ENCODE measurements at regions not wholly inside any gene's neighbourhood (a gene's known extent, or its start where the extent isn't known, plus 50 kb on each side); places are given as distances from the start of the nearest gene placed in this dataset.

DNA sequence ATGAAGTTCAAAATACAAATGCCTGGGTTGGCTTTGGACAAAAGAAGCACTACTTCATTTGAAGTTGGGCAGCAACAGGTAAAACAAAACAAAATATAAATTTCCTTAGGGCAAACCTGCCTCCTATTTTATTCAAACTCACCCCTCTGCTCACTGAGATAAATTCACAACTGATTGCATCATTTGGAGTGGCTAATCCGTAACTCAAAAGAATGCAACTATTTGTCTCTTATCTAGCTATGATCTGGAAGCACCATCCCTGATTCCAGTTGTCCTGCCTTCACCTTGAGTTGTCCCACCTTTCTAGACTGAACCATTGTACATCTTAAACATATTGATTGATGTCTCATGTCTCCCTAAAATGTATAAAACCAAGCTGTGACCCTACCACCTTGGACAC, 145.0 kb downstream of the CCER1 start:
- TF ChIP-seq, protein P1, sequence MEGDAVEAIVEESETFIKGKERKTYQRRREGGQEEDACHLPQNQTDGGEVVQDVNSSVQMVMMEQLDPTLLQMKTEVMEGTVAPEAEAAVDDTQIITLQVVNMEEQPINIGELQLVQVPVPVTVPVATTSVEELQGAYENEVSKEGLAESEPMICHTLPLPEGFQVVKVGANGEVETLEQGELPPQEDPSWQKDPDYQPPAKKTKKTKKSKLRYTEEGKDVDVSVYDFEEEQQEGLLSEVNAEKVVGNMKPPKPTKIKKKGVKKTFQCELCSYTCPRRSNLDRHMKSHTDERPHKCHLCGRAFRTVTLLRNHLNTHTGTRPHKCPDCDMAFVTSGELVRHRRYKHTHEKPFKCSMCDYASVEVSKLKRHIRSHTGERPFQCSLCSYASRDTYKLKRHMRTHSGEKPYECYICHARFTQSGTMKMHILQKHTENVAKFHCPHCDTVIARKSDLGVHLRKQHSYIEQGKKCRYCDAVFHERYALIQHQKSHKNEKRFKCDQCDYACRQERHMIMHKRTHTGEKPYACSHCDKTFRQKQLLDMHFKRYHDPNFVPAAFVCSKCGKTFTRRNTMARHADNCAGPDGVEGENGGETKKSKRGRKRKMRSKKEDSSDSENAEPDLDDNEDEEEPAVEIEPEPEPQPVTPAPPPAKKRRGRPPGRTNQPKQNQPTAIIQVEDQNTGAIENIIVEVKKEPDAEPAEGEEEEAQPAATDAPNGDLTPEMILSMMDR (IDR thresholded peaks at IDR 0.05): no peak
- TF ChIP-seq POLR2A (IDR thresholded peaks at IDR 0.05): no peak

Data from transverse colon (tissue), 3 donors.